Activated CD4-positive, alpha-beta T cell treated with anti-CD3 and anti-CD28 coated beads for 36 hours (primary cell): ENCODE measurements at regions not wholly inside any gene's neighbourhood (a gene's known extent, or its start where the extent isn't known, plus 50 kb on each side); places are given as distances from the start of the nearest gene placed in this dataset.
"Not testable (repeated sequence)": the region's sequence is repeated elsewhere in the genome, so short reads cannot be mapped to it uniquely, and the experiment has no call there.

Experiments used
- ATAC-seq: fragments of 200-7000 bp; cut with Tn5 transposase; one replicate; pipeline ENCODE4 v1.10.0; 2021; ENCODE audit warnings: mild to moderate bottlenecking, moderate library complexity
- CTCF ChIA-PET: fragments of 350-600 bp; sonication (Branson Sonifier 250); formaldehyde crosslinking; loops from one replicate; lab custom pipeline; 2021; ENCODE audit warnings: antibody characterized with exemption; lab: Charles Lee
- POLR2A ChIA-PET: fragments of 350-600 bp; sonication (Branson Sonifier 250); formaldehyde crosslinking; loops from one replicate; lab custom pipeline; 2021; ENCODE audit warnings: antibody characterized with exemption, inconsistent platforms; lab: Charles Lee
- DNase-seq: peaks from one replicate; pipeline ENCODE4 v3.0.0-alpha.2; 2020
- H3K27ac Mint-ChIP-seq: one replicate; pipeline ENCODE4 v1.8.0; 2021; ENCODE audit warnings: mixed read lengths
- H3K27me3 Mint-ChIP-seq: one replicate; pipeline ENCODE4 v1.8.0; 2021; ENCODE audit warnings: mixed read lengths
- H3K36me3 Mint-ChIP-seq: one replicate; pipeline ENCODE4 v1.8.0; 2021; ENCODE audit warnings: low read depth, mixed read lengths
- H3K4me1 Mint-ChIP-seq: one replicate; pipeline ENCODE4 v1.8.0; 2021; ENCODE audit warnings: mixed read lengths
- H3K4me3 Mint-ChIP-seq: one replicate; pipeline ENCODE4 v1.8.0; 2021; ENCODE audit warnings: mild to moderate bottlenecking, moderate library complexity, mixed read lengths
- H3K9me3 Mint-ChIP-seq: one replicate; pipeline ENCODE4 v1.8.0; 2021; ENCODE audit warnings: low read depth, mixed read lengths
- intact Hi-C, 2 experiments: fragments of 100-400 bp; cut with DNase I in 1 of 2; cut with micrococcal nuclease in 1 of 2; formaldehyde crosslinking; loops; one replicate each; pipeline versions ENCODE4 v1.14.2 to v1.15.1; 2022 to 2024; cut with DNase I, micrococcal nuclease

DNA sequence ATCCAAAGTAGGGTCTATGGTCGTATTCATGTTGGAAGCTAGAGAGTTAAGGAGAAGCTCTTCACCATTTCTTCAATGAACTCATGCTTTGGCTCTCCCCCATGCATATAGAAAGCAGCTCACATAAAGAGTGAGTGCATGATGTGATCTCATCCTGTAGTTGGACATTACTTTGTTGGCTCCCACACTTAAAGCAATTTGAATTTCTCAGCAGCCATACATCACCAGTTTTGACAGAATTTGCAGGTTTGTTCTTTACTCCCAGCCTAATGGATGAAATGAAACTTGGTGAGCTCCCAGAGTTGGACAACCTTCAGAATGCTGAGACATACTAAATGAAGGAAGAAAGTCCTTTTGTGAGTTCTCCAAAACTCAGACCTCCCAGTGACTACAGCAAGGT lies 613.5 kb downstream of the IQCM start:
- Mint-ChIP-seq H3K27ac (no peak overlapping the region), H3K9me3 (no peaks in the 10 kb centered on the region), H3K36me3 (no peaks in the 10 kb centered on the region), H3K4me3 (no peak overlapping the region), H3K27me3 (peaks cover 3% of the 10 kb centered on the region), H3K4me1 (no peaks in the 10 kb centered on the region)
- DNase-seq (no peak), ATAC-seq (no peak)
- intact Hi-C loops, result no loop called here
- POLR2A ChIA-PET, result no interaction called here
- CTCF ChIA-PET, result no interaction called here

DNA sequence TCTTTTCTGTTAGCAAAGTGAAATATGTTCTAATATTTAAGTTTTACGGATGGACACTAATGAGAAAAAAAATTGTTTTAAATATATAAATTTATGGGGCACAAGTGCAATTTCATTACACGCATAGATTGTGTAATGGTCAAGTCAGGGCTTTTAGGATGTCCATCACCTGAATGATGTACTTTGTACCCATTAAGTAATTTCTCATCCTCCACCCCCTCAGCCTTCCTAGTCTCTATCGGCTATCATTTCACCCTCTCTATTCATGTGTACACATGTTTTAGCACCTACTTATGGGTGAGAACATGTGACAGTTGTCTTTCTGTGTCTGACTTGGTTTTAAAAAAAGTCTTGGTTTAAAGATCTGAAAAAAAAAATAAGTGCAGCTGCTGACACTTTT lies 616.0 kb downstream of the IQCM start:
- DNase-seq (no peak), ATAC-seq (no peak)
- POLR2A ChIA-PET, result no interaction called here
- Mint-ChIP-seq H3K36me3 (no peaks in the 10 kb centered on the region), H3K4me3 (no peak overlapping the region), H3K27me3 (peaks cover 3% of the 10 kb centered on the region), H3K4me1 (no peaks in the 10 kb centered on the region), H3K9me3 (no peaks in the 10 kb centered on the region), H3K27ac (no peak overlapping the region)
- CTCF ChIA-PET, result no interaction called here
- intact Hi-C loops, result no loop called here

DNA sequence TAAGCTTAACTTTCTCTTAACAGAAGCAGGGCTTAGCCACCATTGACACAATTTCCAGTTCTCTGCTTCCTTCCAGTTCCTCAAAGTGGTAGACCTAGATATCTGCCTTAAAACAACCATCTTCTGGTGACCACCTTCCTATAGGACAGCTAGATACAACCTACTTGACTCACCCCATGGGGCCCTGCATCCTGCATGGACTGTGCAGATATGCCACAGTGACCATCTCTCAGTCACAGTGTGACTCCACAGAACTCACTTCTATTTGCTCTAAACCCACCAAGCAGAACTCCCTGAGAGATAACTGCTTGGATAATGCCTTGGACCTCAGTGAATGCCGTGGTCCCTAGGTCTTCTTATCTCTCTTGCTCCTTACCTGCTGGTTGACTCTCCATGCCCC lies 621.6 kb downstream of the IQCM start:
- Mint-ChIP-seq H3K4me3 (no peak overlapping the region), H3K27me3 (peaks cover 3% of the 10 kb centered on the region), H3K4me1 (no peaks in the 10 kb centered on the region), H3K36me3 (no peaks in the 10 kb centered on the region), H3K27ac (no peak overlapping the region), H3K9me3 (no peaks in the 10 kb centered on the region)
- ChIA-PET CTCF (no interaction called here), POLR2A (no interaction called here)
- intact Hi-C loops, result no loop called here
- no peak for ATAC-seq
- no peak for DNase-seq

DNA sequence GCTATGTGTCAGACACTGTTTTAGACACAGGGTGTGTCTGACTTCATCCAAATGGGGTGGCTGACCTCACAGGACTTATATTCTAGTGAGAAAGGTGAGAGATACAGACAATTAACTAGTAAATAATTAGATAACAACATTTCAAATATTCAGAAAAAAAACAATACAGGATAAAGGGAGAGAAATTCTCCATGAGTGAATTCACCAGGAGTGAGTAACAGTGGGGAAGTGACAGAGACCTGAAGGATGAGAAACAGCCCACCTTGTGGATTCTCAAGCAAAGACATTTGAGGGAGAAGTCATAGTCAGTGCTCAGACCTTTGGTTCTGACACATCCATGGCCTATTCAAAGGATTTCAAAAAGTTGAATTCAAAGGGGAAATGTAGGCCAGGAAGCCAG lies 627.9 kb downstream of the IQCM start:
- no peak for ATAC-seq
- H3K27me3 Mint-ChIP-seq, result no peaks in the 10 kb centered on the region
- no peaks in the 10 kb centered on the region for H3K36me3 Mint-ChIP-seq
- CTCF ChIA-PET, result no interaction called here
- POLR2A ChIA-PET, result no interaction called here
- no peak overlapping the region for H3K27ac Mint-ChIP-seq
- no peaks in the 10 kb centered on the region for H3K9me3 Mint-ChIP-seq
- intact Hi-C loops, result no loop called here
- no peaks in the 10 kb centered on the region for H3K4me1 Mint-ChIP-seq
- DNase-seq, result no peak
- H3K4me3 Mint-ChIP-seq, result no peak overlapping the region

- ChIA-PET CTCF (no interaction called here), POLR2A (no interaction called here)
- Mint-ChIP-seq H3K4me1 (no peaks in the 10 kb centered on the region), H3K36me3 (no peaks in the 10 kb centered on the region), H3K4me3 (no peak overlapping the region), H3K27ac (no peak overlapping the region), H3K9me3 (no peaks in the 10 kb centered on the region), H3K27me3 (no peaks in the 10 kb centered on the region)
- intact Hi-C loops, result no loop called here
- ATAC-seq (no peak), DNase-seq (no peak)
These were observed 632.0 kb downstream of the IQCM start for GRCh38 chr4:149183638-149184037.

DNA sequence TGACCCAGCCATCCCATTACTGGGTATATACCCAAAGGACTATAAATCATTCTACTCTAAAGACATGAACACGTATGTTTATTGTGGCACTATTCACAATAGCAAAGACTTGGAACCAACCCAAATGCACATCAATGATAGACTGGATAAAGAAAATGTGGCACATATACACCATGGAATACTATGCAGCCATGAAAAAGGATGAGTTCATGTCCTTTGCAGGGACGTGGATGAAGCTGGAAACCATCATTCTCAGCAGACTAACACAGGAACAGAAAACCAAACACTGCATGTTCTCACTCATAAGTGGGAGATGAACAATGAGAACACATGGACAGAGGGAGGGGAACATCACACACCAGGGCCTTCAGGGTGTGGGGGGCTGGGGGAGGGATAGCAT lies 634.2 kb downstream of the IQCM start:
- H3K27ac Mint-ChIP-seq, H3K27me3 Mint-ChIP-seq, H3K36me3 Mint-ChIP-seq, POLR2A ChIA-PET, H3K4me3 Mint-ChIP-seq, H3K4me1 Mint-ChIP-seq, DNase-seq, ATAC-seq, H3K9me3 Mint-ChIP-seq, intact Hi-C loops, CTCF ChIA-PET: not testable (repeated sequence)

GRCh38 chr4:149176039-149176438 lies 639.6 kb downstream of the IQCM start:
- POLR2A ChIA-PET, result no interaction called here
- Mint-ChIP-seq H3K27me3 (peaks cover 2% of the 10 kb centered on the region), H3K36me3 (no peaks in the 10 kb centered on the region), H3K4me1 (no peaks in the 10 kb centered on the region), H3K27ac (no peak overlapping the region), H3K4me3 (no peak overlapping the region), H3K9me3 (peaks cover 1% of the 10 kb centered on the region)
- intact Hi-C loops, result no loop called here
- ATAC-seq (no peak), DNase-seq (no peak)
- CTCF ChIA-PET, result no interaction called here

GRCh38 chr4:149175549-149175948 lies 640.1 kb downstream of the IQCM start:
- DNase-seq (no peak), ATAC-seq (no peak)
- no peak overlapping the region for H3K27ac Mint-ChIP-seq
- ChIA-PET CTCF (no interaction called here), POLR2A (no interaction called here)
- no peaks in the 10 kb centered on the region for H3K36me3 Mint-ChIP-seq
- no peaks in the 10 kb centered on the region for H3K4me1 Mint-ChIP-seq
- intact Hi-C loops, result no loop called here
- peaks cover 2% of the 10 kb centered on the region for H3K27me3 Mint-ChIP-seq
- H3K9me3 Mint-ChIP-seq, result peaks cover 1% of the 10 kb centered on the region
- no peak overlapping the region for H3K4me3 Mint-ChIP-seq

DNA sequence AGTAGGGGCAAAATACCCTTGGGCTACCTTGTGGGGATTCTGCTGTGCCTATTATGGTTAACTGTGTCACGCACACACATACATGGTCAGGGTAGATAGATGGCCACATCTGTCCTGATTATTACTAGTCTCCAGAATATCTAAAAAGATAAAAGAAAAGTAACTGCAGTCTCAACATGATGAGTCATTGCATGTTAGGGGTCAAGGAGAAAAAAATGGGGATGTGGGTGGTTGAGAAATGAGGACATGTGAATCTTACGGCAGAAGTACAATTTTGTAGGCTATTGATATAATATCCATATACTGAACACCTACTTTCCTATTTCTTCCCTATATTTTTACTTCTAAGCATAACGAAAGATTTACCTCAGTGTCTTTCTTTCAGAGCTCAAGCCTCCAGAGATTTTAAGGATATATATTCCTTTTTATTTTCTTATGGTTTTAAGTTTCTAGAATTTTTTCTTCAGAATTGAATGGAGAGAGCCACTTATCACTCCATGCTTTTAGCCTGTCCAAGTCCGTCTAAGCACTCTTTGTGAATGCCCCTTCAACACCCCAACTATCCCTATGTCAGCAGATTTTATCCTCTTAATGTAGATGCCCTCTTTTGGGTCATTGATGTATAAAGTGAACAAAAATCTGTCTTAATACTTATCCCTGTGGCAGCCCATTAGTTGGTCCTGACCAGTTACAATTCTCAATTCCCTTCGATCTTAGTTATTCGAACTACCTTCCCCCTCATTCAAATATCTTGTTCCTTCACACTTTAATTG lies 642.2 kb downstream of the IQCM start:
- ChIA-PET POLR2A (no interaction called here), CTCF (no interaction called here)
- H3K4me1 Mint-ChIP-seq, result no peaks in the 10 kb centered on the region
- peaks cover 1% of the 10 kb centered on the region for H3K9me3 Mint-ChIP-seq
- H3K36me3 Mint-ChIP-seq, result no peaks in the 10 kb centered on the region
- H3K27me3 Mint-ChIP-seq, result peaks cover 3% of the 10 kb centered on the region
- DNase-seq (no peak), ATAC-seq (no peak)
- H3K4me3 Mint-ChIP-seq, result no peak overlapping the region
- no peak overlapping the region for H3K27ac Mint-ChIP-seq
- intact Hi-C loops, result no loop called here

DNA sequence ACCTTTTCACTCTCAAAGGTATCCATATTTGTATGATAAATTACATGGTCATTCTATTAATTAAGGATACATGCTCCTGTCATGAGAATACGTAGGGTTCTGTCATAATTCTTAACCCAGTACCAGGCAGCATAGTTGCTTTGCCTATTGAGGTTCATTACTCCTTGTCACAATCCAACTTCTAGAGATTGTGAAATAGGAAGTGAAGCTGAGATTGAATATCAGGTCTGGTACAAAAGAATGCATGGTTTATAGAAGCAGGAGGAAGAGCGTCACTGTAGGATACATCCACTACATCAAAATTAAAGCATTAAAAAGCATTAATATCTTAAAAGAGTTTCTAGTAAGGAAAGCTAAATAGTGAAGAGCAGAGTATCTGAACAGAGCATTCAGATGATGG lies 647.0 kb downstream of the IQCM start:
- Mint-ChIP-seq H3K36me3 (no peaks in the 10 kb centered on the region), H3K4me3 (no peak overlapping the region), H3K9me3 (no peaks in the 10 kb centered on the region), H3K27ac (no peak overlapping the region), H3K27me3 (peaks cover 2% of the 10 kb centered on the region), H3K4me1 (no peaks in the 10 kb centered on the region)
- ATAC-seq, result no peak
- ChIA-PET POLR2A (no interaction called here), CTCF (no interaction called here)
- intact Hi-C loops, result no loop called here
- no peak for DNase-seq

- DNase-seq, result no peak
- no peak overlapping the region for H3K4me3 Mint-ChIP-seq
- ATAC-seq, result no peak
- H3K36me3 Mint-ChIP-seq, result no peaks in the 10 kb centered on the region
- no peaks in the 10 kb centered on the region for H3K4me1 Mint-ChIP-seq
- ChIA-PET POLR2A (no interaction called here), CTCF (no interaction called here)
- H3K9me3 Mint-ChIP-seq, result no peaks in the 10 kb centered on the region
- H3K27me3 Mint-ChIP-seq, result peaks cover 2% of the 10 kb centered on the region
- intact Hi-C loops, result no loop called here
- H3K27ac Mint-ChIP-seq, result no peak overlapping the region
These were observed 648.8 kb downstream of the IQCM start for GRCh38 chr4:149166876-149167275.

DNA sequence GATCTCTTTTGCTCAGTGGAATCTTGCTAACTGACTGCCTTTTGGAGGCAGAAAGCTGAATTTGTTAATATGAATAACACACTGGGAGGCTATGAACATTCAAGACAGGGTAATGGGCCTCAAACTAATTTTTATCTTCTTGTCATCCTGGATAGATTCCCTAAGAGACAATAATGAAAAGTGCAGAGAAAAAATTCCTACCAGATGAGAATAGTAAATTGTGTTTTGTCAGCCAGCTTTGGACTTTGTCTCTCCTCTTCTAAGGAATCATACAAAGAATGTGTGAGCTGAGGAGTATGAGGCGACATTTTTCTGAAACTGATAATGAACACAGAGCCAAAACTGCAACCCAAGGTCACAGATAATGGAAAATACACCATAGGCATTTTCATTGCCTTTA lies 649.3 kb downstream of the IQCM start:
- intact Hi-C loops, result no loop called here
- Mint-ChIP-seq H3K27me3 (peaks cover 2% of the 10 kb centered on the region), H3K4me1 (no peaks in the 10 kb centered on the region), H3K36me3 (no peaks in the 10 kb centered on the region), H3K9me3 (no peaks in the 10 kb centered on the region), H3K4me3 (no peak overlapping the region), H3K27ac (no peak overlapping the region)
- CTCF ChIA-PET, result no interaction called here
- POLR2A ChIA-PET, result no interaction called here
- no peak for DNase-seq
- ATAC-seq, result no peak

DNA sequence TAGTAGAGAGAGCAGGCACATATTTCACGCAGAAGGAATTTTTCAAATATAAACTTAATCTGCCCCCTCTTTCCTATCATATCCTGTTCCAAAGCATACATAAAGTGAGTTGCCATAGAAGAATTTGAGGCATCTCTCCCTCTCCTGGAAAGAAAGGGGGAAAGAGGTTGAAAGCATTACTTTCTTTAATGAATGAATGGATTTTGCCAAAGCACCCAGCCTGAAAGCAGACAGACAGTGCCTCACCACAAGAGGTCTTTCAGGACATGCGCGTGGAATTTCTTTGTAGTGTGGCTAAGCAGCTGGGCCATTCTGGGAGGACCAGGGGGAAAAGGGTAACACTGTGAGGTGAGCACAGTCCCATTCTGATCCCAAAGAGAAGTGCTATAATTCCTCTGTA lies 651.4 kb downstream of the IQCM start:
- CTCF ChIA-PET, result no interaction called here
- ATAC-seq, result no peak
- intact Hi-C loops, result no loop called here

More for the DNA sequence above, 651.4 kb downstream of the IQCM start:
- H3K4me3 Mint-ChIP-seq, result no peak overlapping the region
- no peak overlapping the region for H3K27ac Mint-ChIP-seq
- POLR2A ChIA-PET, result no interaction called here
- H3K36me3 Mint-ChIP-seq, result no peaks in the 10 kb centered on the region
- H3K4me1 Mint-ChIP-seq, result no peaks in the 10 kb centered on the region
- H3K27me3 Mint-ChIP-seq, result no peaks in the 10 kb centered on the region
- H3K9me3 Mint-ChIP-seq, result no peaks in the 10 kb centered on the region
- DNase-seq, result no peak
